Osteoblast (primary cell): ENCODE measurements at regions not wholly inside any gene's neighbourhood (a gene's known extent, or its start where the extent isn't known, plus 50 kb on each side); places are given as distances from the start of the nearest gene placed in this dataset.

Experiments
- DNase-seq: peaks from one replicate; pipeline ENCODE4 v3.0.0; 2011; ENCODE audit warnings: low spot score, mixed read lengths; ENCODE audit not compliant: insufficient read length; ENCODE audit errors: missing footprints
- H2AFZ ChIP-seq: 2 replicates; pipeline ENCODE4 v1.6.0; 2011; ENCODE audit warnings: mild to moderate bottlenecking, low read length
- H3K27ac ChIP-seq: 2 replicates; pipeline ENCODE4 v1.5.1; 2011; ENCODE audit warnings: mild to moderate bottlenecking, low read depth, low read length, moderate library complexity
- H3K27me3 ChIP-seq: 2 replicates; pipeline ENCODE4 v1.6.0; 2012; ENCODE audit warnings: mild to moderate bottlenecking, control low read depth, inconsistent platforms, low read length, moderate library complexity; ENCODE audit not compliant: insufficient read depth
- H3K36me3 ChIP-seq: 2 replicates; pipeline ENCODE4 v1.5.1; 2011; ENCODE audit warnings: mild to moderate bottlenecking, low read length, control low read depth, moderate library complexity; ENCODE audit not compliant: insufficient read depth
- H3K4me1 ChIP-seq: 2 replicates; pipeline ENCODE4 v1.5.1; 2011; ENCODE audit warnings: mild to moderate bottlenecking, low read length, control low read depth, moderate library complexity; ENCODE audit not compliant: insufficient read depth
- H3K4me2 ChIP-seq: 2 replicates; pipeline ENCODE4 v1.6.0; 2011; ENCODE audit warnings: mild to moderate bottlenecking, low read length; ENCODE audit not compliant: insufficient read depth
- H3K4me3 ChIP-seq: fragments of 200-600 bp; sonication (generic); 3 replicates; pipeline ENCODE4 v1.5.1; 2012; ENCODE audit warnings: mild to moderate bottlenecking, low read length, inconsistent platforms; ENCODE audit not compliant: insufficient read depth
- H3K79me2 ChIP-seq: 2 replicates; pipeline ENCODE4 v1.6.0; 2012; ENCODE audit warnings: mild to moderate bottlenecking, low read length, control low read depth, inconsistent platforms; ENCODE audit not compliant: insufficient read depth
- H3K9me3 ChIP-seq: 2 replicates; pipeline ENCODE4 v1.5.1; 2011; ENCODE audit warnings: low read depth, low read length, control low read depth
- H4K20me1 ChIP-seq: 2 replicates; pipeline ENCODE4 v1.6.0; 2012; ENCODE audit warnings: mild to moderate bottlenecking, low read length, control low read depth; ENCODE audit not compliant: insufficient read depth
- TF ChIP-seq, protein P1 (sequence below): IDR thresholded peaks from 2 replicates; pipeline ENCODE4 v1.5.1; 2011; ENCODE audit warnings: mild to moderate bottlenecking, low read depth, low read length, moderate library complexity; ENCODE audit errors: extremely low read depth

DNA sequence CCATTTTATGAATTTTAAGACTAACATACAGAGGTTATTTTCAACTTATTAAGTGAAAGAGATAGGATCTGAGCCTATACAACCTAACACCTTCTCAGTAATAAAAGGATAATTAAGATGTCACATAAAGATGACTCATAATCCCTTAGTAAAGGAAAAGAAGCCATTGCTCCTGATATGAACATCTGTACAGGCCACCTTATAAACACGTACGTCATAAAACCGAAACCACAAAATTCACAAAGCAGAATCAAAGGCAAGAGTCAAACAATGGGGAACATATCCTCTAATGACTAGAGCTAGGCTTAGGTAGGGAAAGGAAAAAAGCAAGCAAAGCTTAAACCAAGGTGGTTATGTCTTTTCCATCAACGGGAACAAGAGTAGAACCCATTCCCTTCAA lies 103.5 kb downstream of the KCNA4 start:
- no peaks in the 10 kb centered on the region for H3K79me2 ChIP-seq
- H3K27ac ChIP-seq: no peak overlapping the region
- TF ChIP-seq, protein P1, sequence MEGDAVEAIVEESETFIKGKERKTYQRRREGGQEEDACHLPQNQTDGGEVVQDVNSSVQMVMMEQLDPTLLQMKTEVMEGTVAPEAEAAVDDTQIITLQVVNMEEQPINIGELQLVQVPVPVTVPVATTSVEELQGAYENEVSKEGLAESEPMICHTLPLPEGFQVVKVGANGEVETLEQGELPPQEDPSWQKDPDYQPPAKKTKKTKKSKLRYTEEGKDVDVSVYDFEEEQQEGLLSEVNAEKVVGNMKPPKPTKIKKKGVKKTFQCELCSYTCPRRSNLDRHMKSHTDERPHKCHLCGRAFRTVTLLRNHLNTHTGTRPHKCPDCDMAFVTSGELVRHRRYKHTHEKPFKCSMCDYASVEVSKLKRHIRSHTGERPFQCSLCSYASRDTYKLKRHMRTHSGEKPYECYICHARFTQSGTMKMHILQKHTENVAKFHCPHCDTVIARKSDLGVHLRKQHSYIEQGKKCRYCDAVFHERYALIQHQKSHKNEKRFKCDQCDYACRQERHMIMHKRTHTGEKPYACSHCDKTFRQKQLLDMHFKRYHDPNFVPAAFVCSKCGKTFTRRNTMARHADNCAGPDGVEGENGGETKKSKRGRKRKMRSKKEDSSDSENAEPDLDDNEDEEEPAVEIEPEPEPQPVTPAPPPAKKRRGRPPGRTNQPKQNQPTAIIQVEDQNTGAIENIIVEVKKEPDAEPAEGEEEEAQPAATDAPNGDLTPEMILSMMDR: no peak
- no peaks in the 10 kb centered on the region for H3K4me1 ChIP-seq
- no peaks in the 10 kb centered on the region for H3K27me3 ChIP-seq
- DNase-seq: no peak
- H3K9me3 ChIP-seq: no peaks in the 10 kb centered on the region
- H2AFZ ChIP-seq: no peak overlapping the region
- H3K4me3 ChIP-seq: no peak overlapping the region
- H3K36me3 ChIP-seq: no peaks in the 10 kb centered on the region
- no peaks in the 10 kb centered on the region for H4K20me1 ChIP-seq
- no peak overlapping the region for H3K4me2 ChIP-seq

DNA sequence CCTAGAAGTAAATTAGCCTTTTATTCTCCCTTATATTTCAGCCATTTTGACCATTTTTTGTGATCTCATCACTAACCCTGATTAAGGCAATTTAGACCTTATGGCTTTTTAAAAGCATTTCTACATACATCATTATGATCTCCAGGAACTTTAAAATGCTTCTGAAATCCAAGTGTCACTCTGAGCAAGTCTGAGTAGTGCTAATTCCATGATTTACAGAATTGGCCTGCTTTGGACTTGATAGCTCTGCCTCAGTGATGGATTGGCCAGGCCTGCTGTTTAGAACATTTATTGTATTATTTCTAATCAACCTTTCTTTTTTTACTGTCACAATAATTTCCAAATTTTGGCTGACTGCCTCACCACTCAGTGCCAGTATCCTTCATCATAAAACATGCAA lies 116.4 kb downstream of the KCNA4 start:
- H3K9me3 ChIP-seq: no peaks in the 10 kb centered on the region
- no peaks in the 10 kb centered on the region for H3K27me3 ChIP-seq
- H3K36me3 ChIP-seq: no peaks in the 10 kb centered on the region

DNA sequence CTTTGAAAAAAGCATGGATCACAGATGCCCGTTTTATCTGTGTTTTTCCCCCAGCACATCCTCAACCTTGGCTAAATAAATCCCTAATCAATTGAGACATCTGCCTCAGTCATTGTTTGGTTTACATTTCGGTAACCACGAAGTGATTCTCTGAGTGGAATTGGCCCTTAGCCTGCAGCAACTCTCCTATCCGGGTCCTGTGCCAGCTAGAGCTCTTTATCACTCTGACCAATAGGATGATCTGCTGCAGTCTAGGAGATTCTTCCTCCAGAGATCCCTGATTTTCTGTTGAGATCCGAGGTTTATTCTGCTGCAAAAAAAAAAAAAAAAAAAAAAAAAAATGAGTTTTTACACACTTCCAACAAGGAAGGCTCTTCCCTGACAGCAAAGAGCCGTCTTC lies 137.3 kb downstream of the KCNA4 start:
- no peak overlapping the region for H2AFZ ChIP-seq
- H3K27me3 ChIP-seq: no peaks in the 10 kb centered on the region
- no peak overlapping the region for H3K4me2 ChIP-seq
- no peak overlapping the region for H3K27ac ChIP-seq
- no peaks in the 10 kb centered on the region for H3K79me2 ChIP-seq
- H3K4me3 ChIP-seq: no peak overlapping the region
- H3K9me3 ChIP-seq: peaks cover 6% of the 10 kb centered on the region
- DNase-seq: no peak
- TF ChIP-seq, protein P1: no peak
- no peaks in the 10 kb centered on the region for H3K4me1 ChIP-seq
- no peaks in the 10 kb centered on the region for H3K36me3 ChIP-seq
- H4K20me1 ChIP-seq: no peaks in the 10 kb centered on the region

More for the DNA sequence above, 116.4 kb downstream of the KCNA4 start:
- H2AFZ ChIP-seq: no peak overlapping the region
- no peaks in the 10 kb centered on the region for H3K79me2 ChIP-seq
- TF ChIP-seq, protein P1: no peak
- no peaks in the 10 kb centered on the region for H3K4me1 ChIP-seq
- H3K4me2 ChIP-seq: no peak overlapping the region
- H3K4me3 ChIP-seq: no peak overlapping the region
- H3K27ac ChIP-seq: no peak overlapping the region
- DNase-seq: no peak
- H4K20me1 ChIP-seq: no peaks in the 10 kb centered on the region

DNA sequence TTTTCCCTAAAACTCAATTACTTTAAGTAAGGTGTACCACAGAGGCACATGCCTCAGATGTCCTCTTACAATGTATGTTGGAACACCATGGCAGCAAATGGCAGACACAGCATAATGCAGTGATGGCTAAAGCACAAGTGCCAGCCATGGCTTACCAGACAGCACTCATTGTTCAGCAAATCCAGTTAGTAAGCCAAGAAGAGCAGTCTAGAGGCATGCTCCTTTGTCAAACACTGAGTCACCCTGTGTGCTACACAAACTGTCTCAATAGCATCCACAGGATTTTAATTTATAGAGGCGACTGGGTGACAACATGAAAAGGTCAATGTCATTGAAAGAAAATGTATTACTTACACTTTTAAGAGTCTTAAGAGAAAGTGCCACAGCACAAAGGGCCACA lies 140.6 kb downstream of the KCNA4 start:
- Histone ChIP-seq H3K27ac (no peak overlapping the region), H3K27me3 (no peaks in the 10 kb centered on the region), H3K4me3 (no peak overlapping the region), H3K9me3 (peaks cover 3% of the 10 kb centered on the region), H3K4me1 (no peaks in the 10 kb centered on the region), H3K36me3 (no peaks in the 10 kb centered on the region), H2AFZ (no peak overlapping the region), H3K4me2 (no peak overlapping the region), H3K79me2 (no peaks in the 10 kb centered on the region), H4K20me1 (no peaks in the 10 kb centered on the region)
- TF ChIP-seq, protein P1: no peak
- no peak for DNase-seq
